ENCODE measurements at regions not wholly inside any gene's neighbourhood (a gene's known extent, or its start where the extent isn't known, plus 50 kb on each side); places are given as distances from the start of the nearest gene placed in this dataset.

- ChIA-PET CTCF (no interaction called here), POLR2A (ENCODE audit: low non-redundant PET) (no interaction called here)
- no peak overlapping the region for H3K27ac ChIP-seq
- DNase-seq (ENCODE audit: low spot score) = no peak
- no peak for TF ChIP-seq CTCF (conservative IDR thresholded peaks at IDR 0.05; ENCODE audit: low read depth)
These were observed 162.5 kb upstream of the RTL1 start for GRCh38 chr14:101065696-101066694.

GRCh38 chr14:101066826-101067510, 163.4 kb upstream of the RTL1 start:
- DNase-seq (ENCODE audit: low spot score) = no peak
- no peak overlapping the region for H3K27ac ChIP-seq
- POLR2A ChIA-PET (ENCODE audit: low non-redundant PET) = no interaction called here
- CTCF ChIA-PET = no interaction called here
- TF ChIP-seq CTCF (conservative IDR thresholded peaks at IDR 0.05; ENCODE audit: low read depth) = no peak

- no peak for DNase-seq (ENCODE audit: low spot score)
- POLR2A ChIA-PET (ENCODE audit: low non-redundant PET) = no interaction called here
- no peak overlapping the region for H3K27ac ChIP-seq
- CTCF ChIA-PET = interaction anchor here (0.7 kb wide), 1 partner anchor 93 kb away, joined by 5 read pairs; no protein-coding TSS in a partner anchor
- no peak for TF ChIP-seq CTCF (conservative IDR thresholded peaks at IDR 0.05; ENCODE audit: low read depth)
These were observed 165.0 kb upstream of the RTL1 start for GRCh38 chr14:101068313-101069227.

GRCh38 chr14:101069228-101069549, 165.7 kb upstream of the RTL1 start:
- DNase-seq (ENCODE audit: low spot score) = no peak
- no peak for TF ChIP-seq CTCF (conservative IDR thresholded peaks at IDR 0.05; ENCODE audit: low read depth)
- POLR2A ChIA-PET (ENCODE audit: low non-redundant PET) = no interaction called here
- H3K27ac ChIP-seq = no peak overlapping the region
- CTCF ChIA-PET = no interaction called here

GRCh38 chr14:101069666-101070362, 166.3 kb upstream of the RTL1 start:
- no peak for DNase-seq (ENCODE audit: low spot score)
- ChIA-PET POLR2A (ENCODE audit: low non-redundant PET) (no interaction called here), CTCF (no interaction called here)
- TF ChIP-seq CTCF (conservative IDR thresholded peaks at IDR 0.05; ENCODE audit: low read depth) = no peak
- H3K27ac ChIP-seq = no peak overlapping the region

Measured in RWPE1 (cell line).